ENCODE measurements at regions not wholly inside any gene's neighbourhood (a gene's known extent, or its start where the extent isn't known, plus 50 kb on each side); places are given as distances from the start of the nearest gene placed in this dataset.

DNA sequence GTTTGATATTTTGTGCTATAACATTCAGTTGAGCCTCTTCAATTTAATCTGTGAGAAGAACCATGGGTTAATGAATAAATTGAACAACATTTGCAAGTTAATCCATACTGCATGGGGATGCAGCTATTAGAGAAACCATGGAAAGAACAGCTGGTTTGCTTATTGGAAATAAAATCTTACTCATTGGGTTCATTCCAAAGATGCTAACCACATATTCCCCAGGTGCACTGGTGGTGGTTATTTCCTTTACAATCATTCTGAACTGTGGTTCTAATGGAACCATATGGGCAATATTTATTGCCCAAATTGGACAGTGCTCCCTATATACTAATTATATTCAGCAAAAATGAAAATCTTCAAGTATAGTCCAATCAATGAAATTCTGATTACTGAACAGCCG is 1200.4 kb upstream of the CDH2 start:
- TF ChIP-seq FOXA1 (IDR thresholded peaks at IDR 0.05) = no peak
- TF ChIP-seq FOXA1 (CRISPR knock-in tag; IDR thresholded peaks at IDR 0.05) = no peak
- TF ChIP-seq, protein P1, sequence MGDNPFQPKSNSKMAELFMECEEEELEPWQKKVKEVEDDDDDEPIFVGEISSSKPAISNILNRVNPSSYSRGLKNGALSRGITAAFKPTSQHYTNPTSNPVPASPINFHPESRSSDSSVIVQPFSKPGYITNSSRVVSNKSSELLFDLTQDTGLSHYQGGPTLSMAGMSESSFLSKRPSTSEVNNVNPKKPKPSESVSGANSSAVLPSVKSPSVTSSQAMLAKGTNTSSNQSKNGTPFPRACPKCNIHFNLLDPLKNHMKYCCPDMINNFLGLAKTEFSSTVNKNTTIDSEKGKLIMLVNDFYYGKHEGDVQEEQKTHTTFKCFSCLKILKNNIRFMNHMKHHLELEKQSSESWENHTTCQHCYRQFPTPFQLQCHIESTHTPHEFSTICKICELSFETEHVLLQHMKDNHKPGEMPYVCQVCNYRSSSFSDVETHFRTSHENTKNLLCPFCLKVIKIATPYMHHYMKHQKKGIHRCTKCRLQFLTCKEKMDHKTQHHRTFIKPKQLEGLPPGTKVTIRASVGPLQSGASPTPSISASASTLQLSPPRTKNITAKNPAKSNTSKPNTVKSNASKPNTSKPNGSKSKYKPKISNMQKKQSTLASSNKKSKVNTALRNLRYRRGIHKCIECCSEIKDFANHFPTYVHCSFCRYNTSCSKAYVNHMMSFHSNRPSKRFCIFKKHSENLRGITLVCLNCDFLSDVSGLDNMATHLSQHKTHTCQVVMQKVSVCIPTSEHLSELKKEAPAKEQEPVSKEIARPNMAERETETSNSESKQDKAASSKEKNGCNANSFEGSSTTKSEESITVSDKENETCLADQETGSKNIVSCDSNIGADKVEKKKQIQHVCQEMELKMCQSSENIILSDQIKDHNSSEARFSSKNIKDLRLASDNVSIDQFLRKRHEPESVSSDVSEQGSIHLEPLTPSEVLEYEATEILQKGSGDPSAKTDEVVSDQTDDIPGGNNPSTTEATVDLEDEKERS (CRISPR knock-in tag; IDR thresholded peaks at IDR 0.05) = no peak
- TF ChIP-seq, protein P2, sequence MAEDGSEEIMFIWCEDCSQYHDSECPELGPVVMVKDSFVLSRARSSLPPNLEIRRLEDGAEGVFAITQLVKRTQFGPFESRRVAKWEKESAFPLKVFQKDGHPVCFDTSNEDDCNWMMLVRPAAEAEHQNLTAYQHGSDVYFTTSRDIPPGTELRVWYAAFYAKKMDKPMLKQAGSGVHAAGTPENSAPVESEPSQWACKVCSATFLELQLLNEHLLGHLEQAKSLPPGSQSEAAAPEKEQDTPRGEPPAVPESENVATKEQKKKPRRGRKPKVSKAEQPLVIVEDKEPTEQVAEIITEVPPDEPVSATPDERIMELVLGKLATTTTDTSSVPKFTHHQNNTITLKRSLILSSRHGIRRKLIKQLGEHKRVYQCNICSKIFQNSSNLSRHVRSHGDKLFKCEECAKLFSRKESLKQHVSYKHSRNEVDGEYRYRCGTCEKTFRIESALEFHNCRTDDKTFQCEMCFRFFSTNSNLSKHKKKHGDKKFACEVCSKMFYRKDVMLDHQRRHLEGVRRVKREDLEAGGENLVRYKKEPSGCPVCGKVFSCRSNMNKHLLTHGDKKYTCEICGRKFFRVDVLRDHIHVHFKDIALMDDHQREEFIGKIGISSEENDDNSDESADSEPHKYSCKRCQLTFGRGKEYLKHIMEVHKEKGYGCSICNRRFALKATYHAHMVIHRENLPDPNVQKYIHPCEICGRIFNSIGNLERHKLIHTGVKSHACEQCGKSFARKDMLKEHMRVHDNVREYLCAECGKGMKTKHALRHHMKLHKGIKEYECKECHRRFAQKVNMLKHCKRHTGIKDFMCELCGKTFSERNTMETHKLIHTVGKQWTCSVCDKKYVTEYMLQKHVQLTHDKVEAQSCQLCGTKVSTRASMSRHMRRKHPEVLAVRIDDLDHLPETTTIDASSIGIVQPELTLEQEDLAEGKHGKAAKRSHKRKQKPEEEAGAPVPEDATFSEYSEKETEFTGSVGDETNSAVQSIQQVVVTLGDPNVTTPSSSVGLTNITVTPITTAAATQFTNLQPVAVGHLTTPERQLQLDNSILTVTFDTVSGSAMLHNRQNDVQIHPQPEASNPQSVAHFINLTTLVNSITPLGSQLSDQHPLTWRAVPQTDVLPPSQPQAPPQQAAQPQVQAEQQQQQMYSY (CRISPR knock-in tag; IDR thresholded peaks at IDR 0.05) = no peak
- TF ChIP-seq E2F2 (CRISPR knock-in tag; IDR thresholded peaks at IDR 0.05; ENCODE audit: borderline replicate concordance) = no peak
- TF ChIP-seq ZNF282 (IDR thresholded peaks at IDR 0.05; ENCODE audit: partially characterized antibody) = no peak
